Skeletal muscle tissue (tissue), 3 donors: ENCODE measurements at regions not wholly inside any gene's neighbourhood (a gene's known extent, or its start where the extent isn't known, plus 50 kb on each side); places are given as distances from the start of the nearest gene placed in this dataset.

Source experiments
- H3K27ac ChIP-seq: one replicate; pipeline ENCODE4 v1.7.0; 2013; ENCODE audit warnings: mild to moderate bottlenecking, low read depth, low read length, inconsistent platforms
- H3K27me3 ChIP-seq, 3 donors: one replicate each; pipeline ENCODE4 v1.7.0; 2013; ENCODE audit warnings: low read length in 3 of 3; ENCODE audit not compliant: control insufficient read depth in 3 of 3, insufficient read depth in 3 of 3
- H3K36me3 ChIP-seq, 3 donors: one replicate each; pipeline ENCODE4 v1.7.0; 2013; ENCODE audit warnings: low read length in 3 of 3; ENCODE audit not compliant: control insufficient read depth in 3 of 3, insufficient read depth in 3 of 3
- H3K4me1 ChIP-seq, 3 donors: one replicate each; pipeline ENCODE4 v1.7.0; 2013; ENCODE audit warnings: low read length in 3 of 3, mild to moderate bottlenecking in 3 of 3; ENCODE audit not compliant: control insufficient read depth in 3 of 3, insufficient read depth in 3 of 3
- H3K4me3 ChIP-seq, 3 donors: one replicate each; pipeline ENCODE4 v1.7.0; 2013; ENCODE audit warnings: low read length in 3 of 3
- H3K9ac ChIP-seq, 3 donors: one replicate each; pipeline ENCODE4 v1.7.0; 2013; ENCODE audit warnings: low read length in 3 of 3, mild to moderate bottlenecking in 3 of 3, moderate library complexity in 2 of 3, low read depth in 1 of 3
- H3K9me3 ChIP-seq, 3 donors: one replicate each; pipeline ENCODE4 v1.7.0; 2013; ENCODE audit warnings: low read length in 3 of 3; ENCODE audit not compliant: control insufficient read depth in 3 of 3
- donor health status: Osteomylitis.

DNA sequence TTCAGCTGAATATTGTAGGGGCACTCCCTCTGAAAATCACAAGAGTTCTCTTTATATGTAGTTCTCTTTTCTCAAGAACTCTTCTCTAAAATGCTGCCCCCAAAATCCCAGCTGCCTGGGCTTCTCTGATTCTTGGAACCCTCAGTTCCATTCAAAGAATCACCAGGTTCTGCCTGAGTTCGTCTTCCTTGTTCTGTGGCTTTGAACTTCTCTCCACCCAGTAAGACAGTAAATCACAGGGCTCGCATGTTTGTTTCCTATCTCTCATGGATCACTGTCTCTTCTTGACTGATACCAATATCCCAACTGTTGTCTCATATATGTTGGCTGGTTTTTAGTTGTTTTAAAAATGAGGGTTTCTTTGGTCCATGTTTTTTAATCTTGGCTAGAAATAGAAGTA, 359.5 kb upstream of the CBLB start:
- Histone ChIP-seq H3K27me3 (no peaks in the 10 kb centered on the region), H3K9ac (no peak overlapping the region), H3K4me1 (no peaks in the 10 kb centered on the region), H3K36me3 (no peaks in the 10 kb centered on the region), H3K4me3 (no peak overlapping the region), H3K27ac (no peak overlapping the region), H3K9me3 (peaks cover 0 to 2% (median 0%) of the 10 kb centered on the region in 3 donors)

DNA sequence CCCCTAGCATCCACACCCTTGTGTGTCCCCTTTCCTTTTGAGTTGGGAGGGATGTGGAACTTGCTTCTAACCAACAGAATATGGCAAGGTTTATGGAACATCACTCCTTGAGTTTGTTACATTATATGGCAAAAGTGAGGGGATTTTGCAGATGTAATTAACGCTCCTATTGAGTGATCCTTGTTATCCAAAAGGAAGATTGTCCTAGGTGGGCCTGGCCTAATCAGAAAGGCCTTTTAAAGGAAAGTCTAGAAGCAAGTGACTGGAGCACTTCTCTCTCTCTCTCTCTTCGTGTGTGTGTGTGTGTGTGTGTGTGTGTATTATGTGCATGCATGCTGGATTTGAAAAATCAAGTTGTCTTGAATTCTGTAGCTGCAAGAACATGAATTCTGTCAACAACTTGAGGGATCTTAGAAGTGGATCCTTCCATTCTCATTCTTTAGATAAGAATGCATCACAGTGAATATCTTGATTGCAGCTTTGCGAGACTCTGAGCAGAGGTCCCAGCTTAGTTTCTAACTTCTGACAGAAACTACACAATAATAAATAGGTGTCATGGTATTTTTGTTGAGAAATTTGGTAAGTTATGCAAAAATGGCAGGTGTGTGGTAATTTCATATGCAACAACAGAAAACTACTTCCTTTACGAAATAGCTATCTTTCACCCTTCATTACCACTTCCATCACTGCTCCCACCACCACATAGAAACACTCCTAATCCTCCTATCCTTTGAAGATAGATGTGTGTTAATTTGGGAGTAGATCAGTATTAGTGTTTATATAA, 360.9 kb upstream of the CBLB start:
- Histone ChIP-seq H3K9ac (no peak overlapping the region), H3K4me3 (no peak overlapping the region), H3K4me1 (no peaks in the 10 kb centered on the region), H3K27me3 (no peaks in the 10 kb centered on the region), H3K27ac (no peak overlapping the region), H3K36me3 (no peaks in the 10 kb centered on the region), H3K9me3 (peaks cover 0 to 2% (median 0%) of the 10 kb centered on the region in 3 donors)

DNA sequence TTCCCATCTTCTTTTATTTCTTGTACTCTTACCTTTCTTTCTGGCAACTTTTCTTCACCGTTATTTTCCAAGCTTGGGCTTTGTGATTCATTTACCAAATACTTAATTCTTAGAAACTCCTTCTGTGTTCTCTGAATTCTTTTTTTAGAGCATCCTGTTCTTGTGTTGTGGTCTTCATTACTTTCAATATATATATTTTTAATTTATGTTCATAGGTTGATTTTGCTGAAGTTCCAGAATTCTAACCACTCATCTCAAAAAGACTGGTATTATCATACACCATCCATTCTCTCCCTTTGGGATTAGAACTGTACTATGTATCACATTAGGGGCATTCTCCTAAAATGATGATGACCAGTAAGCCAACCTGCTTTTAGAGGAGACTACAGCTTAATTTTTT, 362.3 kb upstream of the CBLB start:
- no peaks in the 10 kb centered on the region for H3K4me1 ChIP-seq
- H3K27me3 ChIP-seq, result no peaks in the 10 kb centered on the region
- H3K9me3 ChIP-seq, result peaks cover 0 to 2% (median 0%) of the 10 kb centered on the region in 3 donors
- no peaks in the 10 kb centered on the region for H3K36me3 ChIP-seq
- no peak overlapping the region for H3K27ac ChIP-seq
- H3K9ac ChIP-seq, result no peak overlapping the region
- H3K4me3 ChIP-seq, result no peak overlapping the region

DNA sequence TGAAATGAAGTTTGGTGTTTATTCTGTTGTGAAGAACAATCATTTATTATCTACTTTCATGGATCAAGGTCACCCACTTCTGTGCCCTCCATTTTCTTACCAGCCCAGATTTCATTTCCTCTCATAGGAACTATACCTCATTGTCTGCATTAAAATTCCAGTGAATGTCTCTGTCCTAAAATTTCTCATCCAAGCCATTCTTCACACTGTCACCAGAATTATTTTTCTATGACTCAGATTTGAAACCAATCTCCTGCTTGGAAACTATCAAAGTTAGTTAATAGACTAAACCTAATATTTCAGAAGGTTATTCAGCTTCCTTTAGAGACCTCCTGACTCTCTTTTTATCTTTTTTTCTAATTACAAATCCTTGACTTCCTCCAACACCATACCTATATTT, 364.1 kb upstream of the CBLB start:
- Histone ChIP-seq H3K4me1 (no peaks in the 10 kb centered on the region), H3K4me3 (no peak overlapping the region), H3K9ac (no peak overlapping the region), H3K27me3 (no peaks in the 10 kb centered on the region), H3K27ac (no peak overlapping the region), H3K9me3 (peaks cover 0 to 2% (median 0%) of the 10 kb centered on the region in 3 donors), H3K36me3 (no peaks in the 10 kb centered on the region)

DNA sequence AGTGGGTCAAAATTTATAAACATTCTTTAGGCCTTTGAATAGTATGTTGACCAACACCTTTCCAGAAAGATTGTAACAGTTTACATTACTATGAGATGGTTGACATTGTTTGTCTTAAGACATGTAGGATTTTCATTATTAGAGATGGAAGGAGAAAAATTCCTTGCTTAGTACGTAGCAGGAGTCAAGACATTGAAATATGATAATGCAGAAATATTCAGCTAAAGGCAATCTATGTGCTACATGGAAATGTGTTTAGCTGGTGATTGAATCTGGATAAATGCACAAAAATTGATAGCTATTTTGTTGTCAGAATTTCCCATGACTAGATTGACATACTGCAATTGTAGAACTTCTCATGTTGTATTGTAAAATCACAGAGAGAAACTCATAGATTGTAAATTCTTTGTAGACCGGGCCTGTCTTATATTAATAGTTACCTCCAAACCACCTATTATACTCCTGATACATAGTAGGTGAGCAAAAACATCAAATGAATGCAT, 370.4 kb upstream of the CBLB start:
- Histone ChIP-seq H3K4me1 (no peaks in the 10 kb centered on the region), H3K9ac (no peak overlapping the region), H3K36me3 (no peaks in the 10 kb centered on the region), H3K27ac (no peak overlapping the region), H3K9me3 (peaks cover 0 to 4% (median 0%) of the 10 kb centered on the region in 3 donors), H3K27me3 (no peaks in the 10 kb centered on the region), H3K4me3 (no peak overlapping the region)

DNA sequence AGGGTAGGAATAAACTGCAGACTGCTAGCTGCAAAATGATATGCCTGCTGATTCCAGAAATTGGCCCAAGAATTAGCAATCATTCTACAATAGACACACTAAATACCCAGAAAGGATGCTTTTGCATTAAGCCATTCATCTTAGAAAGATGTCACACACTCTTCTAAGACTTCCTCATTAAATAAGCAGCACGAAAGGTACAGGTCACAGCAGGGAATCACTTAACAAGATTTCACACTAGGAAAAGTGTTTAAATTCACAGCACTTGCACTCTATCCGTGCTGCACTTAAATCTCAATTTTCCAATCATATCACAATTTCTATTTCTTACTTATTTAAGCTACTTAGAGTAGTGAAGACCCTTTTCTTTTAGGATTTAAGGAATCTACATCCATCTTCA, 372.8 kb upstream of the CBLB start:
- Histone ChIP-seq H3K9me3 (peaks cover 0 to 4% (median 0%) of the 10 kb centered on the region in 3 donors), H3K9ac (no peak overlapping the region), H3K4me1 (no peaks in the 10 kb centered on the region), H3K36me3 (no peaks in the 10 kb centered on the region), H3K27ac (no peak overlapping the region), H3K4me3 (no peak overlapping the region), H3K27me3 (no peaks in the 10 kb centered on the region)

DNA sequence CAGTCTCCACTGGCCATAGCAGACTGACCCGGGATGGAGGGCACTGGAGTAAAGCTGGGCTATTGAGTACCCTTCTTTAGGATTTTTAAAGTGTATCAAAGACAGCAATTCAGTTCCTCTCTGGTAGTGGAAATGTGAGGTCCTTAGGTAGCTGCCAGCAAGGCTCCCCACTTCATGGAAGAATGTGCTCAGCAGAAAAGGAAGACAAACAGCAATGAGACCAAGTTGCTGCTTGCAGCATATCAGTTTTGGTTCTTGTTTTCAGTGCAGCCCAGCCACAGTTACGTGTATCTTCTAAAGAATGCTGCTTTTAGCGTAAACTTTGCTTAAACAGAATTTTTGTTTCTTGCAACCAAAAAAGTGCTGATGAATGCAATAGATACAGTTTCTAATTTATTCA, 374.0 kb upstream of the CBLB start:
- H3K4me3 ChIP-seq, result no peak overlapping the region

DNA sequence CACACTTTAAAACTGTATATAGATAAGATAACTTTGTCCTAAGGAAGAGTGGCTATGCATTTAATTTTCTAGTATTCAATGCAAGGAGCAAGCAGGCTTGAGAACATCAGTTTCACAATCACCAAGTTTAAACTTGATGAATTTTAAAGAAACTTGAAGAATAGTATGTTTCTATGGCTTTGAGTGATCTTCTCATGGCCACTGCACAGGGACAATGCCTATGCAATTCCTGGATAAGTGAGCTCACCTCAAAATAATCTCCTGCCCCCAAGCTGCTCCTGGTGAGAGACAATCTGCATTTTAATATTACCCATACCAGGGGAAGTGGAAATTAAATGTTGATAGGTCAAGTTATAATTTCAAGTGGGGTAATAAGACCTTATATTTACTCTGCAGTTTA, 376.6 kb upstream of the CBLB start:
- Histone ChIP-seq H3K9ac (no peak overlapping the region), H3K4me3 (no peak overlapping the region), H3K9me3 (no peaks in the 10 kb centered on the region), H3K36me3 (no peaks in the 10 kb centered on the region), H3K27ac (no peak overlapping the region), H3K4me1 (no peaks in the 10 kb centered on the region), H3K27me3 (no peaks in the 10 kb centered on the region)

More for the DNA sequence above, 374.0 kb upstream of the CBLB start:
- H3K9ac ChIP-seq, result no peak overlapping the region
- H3K4me1 ChIP-seq, result no peaks in the 10 kb centered on the region
- peaks cover 0 to 2% (median 0%) of the 10 kb centered on the region in 3 donors for H3K9me3 ChIP-seq
- no peaks in the 10 kb centered on the region for H3K36me3 ChIP-seq
- no peaks in the 10 kb centered on the region for H3K27me3 ChIP-seq
- H3K27ac ChIP-seq, result no peak overlapping the region

DNA sequence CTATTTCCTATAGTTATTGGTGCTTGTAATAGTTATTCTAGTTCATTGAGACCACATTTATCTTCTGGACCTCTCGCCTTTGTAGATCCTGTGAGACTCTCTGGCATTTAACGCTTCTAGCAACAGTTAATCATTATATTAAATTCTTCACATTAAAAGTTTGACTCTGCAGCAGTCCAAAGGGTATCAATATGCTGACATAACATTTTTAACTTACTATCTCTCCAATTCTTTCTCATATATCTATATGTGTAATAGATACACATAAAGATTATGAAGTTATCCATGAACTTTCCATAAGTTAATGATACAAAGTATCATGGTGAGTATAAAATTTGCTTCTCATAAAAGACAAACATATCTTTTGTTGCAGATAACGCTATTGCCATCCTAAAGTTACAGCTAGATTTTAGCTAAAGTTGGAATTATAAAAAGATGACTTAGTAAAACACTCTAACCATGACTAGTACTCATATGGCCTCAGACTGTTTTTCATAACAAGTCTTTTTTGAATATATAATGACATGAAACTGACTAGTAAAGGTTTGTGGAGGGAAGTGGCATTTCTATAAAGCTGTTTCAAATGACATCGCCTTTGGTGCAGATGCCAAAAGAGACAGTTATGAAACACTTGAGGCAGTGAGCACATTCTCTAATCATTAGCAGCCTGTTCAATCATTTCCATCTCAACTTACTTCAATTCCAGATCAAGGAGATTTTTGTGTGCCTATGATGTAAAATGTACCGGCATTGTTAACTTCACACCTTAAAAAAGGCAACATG, 379.3 kb upstream of the CBLB start:
- peaks cover 0 to 3% (median 0%) of the 10 kb centered on the region in 3 donors for H3K9me3 ChIP-seq
- no peak overlapping the region for H3K4me3 ChIP-seq
- no peak overlapping the region for H3K27ac ChIP-seq
- H3K4me1 ChIP-seq, result no peaks in the 10 kb centered on the region
- H3K9ac ChIP-seq, result no peak overlapping the region
- no peaks in the 10 kb centered on the region for H3K36me3 ChIP-seq
- no peaks in the 10 kb centered on the region for H3K27me3 ChIP-seq

DNA sequence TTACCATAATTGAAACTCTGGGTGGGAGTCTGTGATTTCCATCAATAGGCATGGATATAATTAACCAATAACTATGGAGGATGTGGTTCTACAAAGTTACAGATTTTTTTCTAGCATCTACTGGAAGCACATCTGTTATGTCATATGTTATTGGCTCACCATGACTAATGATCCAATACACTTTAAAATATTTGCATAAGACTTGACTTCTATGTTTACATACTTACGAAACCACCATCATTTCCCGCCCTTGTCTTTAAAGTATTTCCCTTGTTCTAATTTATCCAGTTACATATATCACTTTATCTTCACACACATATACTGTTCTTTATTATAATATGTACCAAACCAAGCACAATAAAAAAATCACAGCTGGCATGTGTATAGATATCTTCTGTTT, 380.3 kb upstream of the CBLB start:
- Histone ChIP-seq H3K36me3 (no peaks in the 10 kb centered on the region), H3K4me1 (no peaks in the 10 kb centered on the region), H3K4me3 (no peak overlapping the region), H3K9ac (no peak overlapping the region), H3K9me3 (peaks cover 0 to 3% (median 0%) of the 10 kb centered on the region in 3 donors), H3K27me3 (no peaks in the 10 kb centered on the region), H3K27ac (no peak overlapping the region)
